GM18499 (cell line): ENCODE measurements at regions not wholly inside any gene's neighbourhood (a gene's known extent, or its start where the extent isn't known, plus 50 kb on each side); places are given as distances from the start of the nearest gene placed in this dataset.
"Not testable (repeated sequence)": the region's sequence is repeated elsewhere in the genome, so short reads cannot be mapped to it uniquely, and the experiment has no call there.

Experiments
- ATAC-seq: cut with Tn5 transposase; IDR thresholded peaks from one replicate; pipeline ENCODE4 v1.9.1; 2021; ENCODE audit warnings: moderate number of reproducible peaks; ENCODE audit not compliant: insufficient read depth, unreplicated experiment

DNA sequence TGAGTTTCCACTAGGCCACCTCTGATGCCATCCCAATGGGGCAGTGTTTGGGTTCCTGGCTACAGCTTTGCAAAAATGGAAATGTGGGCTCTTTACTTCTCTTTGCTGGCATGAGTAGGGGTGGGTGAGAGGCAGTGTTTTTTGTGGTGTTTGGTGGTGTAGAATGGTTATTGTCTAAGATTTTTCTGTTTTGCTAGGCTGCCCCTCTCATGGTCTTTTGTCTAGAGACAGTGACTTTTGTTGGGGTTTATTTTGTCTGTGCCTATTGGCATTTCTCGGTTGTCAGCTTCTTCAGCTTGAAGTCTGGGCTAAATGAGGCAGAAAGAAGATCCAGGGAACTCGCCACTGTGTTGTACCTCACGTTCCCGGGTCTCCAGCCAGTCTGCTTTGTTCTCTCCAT lies 112.1 kb downstream of the CENPF start:
- no peak for ATAC-seq

DNA sequence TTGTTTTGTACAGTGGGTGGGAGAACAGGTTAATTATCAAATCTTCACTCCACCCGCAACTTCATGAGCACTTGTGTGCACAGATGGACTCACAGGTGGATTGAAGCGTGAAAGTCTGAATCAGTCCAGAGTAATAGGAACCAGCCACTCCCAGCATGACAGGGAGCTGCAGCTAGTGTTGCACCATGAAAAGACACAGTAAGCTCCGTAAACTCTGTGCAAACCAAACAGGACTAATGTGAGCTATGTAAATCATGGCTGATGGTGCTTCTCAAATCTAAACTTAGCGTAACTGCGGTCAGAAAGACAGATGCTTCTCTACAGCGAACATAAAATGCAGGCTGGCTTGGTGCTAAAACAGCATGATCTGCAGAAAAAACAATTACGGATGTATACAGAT lies 114.4 kb downstream of the CENPF start:
- no peak for ATAC-seq

GRCh38 chr1:214718724-214719123 lies 115.7 kb downstream of the CENPF start:
- no peak for ATAC-seq

- no peak for ATAC-seq
These were observed 116.2 kb downstream of the CENPF start for GRCh38 chr1:214719207-214719606.

DNA sequence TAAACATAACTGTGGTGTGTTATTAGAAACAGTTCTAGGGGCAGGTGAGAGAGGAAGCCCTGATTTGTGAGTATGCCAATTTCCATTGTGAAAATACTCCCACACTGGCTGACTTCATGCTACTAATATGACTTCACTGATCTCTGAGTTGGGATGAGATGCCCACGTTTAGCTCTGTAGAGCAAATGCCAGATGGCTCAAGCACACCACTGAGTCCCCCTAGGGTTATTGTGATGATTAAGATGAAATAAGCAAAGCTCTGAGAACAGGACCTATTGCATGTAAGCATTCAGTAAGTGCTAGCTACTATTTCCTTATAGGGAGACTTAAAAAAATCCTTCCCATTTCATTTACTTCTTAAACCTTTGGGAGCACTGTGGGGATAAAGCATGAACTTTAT lies 117.6 kb downstream of the CENPF start:
- no peak for ATAC-seq

DNA sequence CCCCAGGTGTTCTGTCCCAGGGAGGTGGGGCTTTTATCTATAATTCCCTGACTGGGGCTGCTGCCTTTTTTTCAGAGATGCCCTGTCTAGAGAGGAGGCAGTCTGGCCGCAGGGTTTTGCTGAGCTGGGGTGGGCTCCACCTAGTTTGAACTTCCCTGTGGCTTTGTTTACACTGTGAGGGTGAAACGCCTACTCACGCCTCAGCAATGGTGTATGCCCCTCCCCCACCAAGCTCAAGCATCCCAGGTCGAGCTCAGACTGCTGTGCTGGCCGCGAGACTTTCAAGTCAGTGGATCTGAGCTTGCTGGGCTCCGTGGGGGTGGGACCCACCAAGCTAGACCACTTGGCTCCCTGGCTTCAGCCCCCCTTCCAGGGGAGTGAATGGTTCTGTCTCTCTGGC lies 124.3 kb downstream of the CENPF start:
- ATAC-seq: no peak

DNA sequence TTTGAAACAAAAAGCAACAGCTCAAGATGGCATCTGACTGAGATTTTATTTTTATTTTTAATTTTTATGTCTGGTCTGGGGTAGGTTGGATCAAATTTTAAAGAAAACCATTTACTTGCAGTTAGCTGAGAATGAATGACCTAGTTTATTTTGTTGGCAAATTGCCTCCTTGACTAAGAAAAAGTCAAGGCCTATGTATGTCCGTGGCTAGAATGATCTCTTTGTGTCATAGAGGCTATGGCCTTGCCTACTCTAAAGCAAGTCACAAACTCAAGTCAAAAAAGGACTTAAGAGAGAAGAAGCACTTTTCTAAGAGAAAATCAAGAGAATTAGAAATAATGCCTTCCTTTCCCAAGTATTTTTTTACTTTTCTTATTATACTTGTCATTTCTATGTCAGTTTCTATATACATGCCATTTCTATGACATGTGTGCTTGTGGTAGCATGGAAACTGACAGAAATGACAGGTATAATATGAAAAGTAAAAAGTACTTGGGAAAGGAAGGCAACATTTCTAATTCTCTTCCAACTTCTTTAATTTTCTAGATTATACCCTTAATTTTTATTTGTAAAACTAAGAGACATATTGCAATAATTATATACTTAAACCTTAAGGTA lies 136.7 kb downstream of the CENPF start:
- ATAC-seq: no peak

DNA sequence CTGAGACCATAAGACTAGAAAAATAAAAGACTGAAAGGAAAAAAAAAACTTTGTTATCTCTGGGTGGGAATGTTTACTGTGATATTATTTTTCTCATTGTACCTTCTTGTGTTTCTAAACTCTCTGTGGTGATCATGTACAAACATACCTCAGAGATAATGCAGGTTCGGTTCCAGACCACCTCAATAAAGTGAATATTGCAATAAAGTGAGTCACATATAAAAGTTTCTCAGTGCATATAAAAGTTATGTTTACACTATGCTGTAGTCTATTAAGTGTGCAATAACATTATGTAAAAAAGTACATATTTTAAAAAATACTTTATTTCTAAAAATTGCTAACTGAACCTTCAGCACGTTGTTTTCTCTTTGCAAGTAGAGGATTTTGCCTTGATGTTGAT lies 137.5 kb downstream of the CENPF start:
- ATAC-seq: no peak

- no peak for ATAC-seq
These were observed 144.1 kb downstream of the CENPF start for GRCh38 chr1:214747050-214747635.

- ATAC-seq: no peak
These were observed 150.3 kb downstream of the CENPF start for GRCh38 chr1:214753236-214753852.

DNA sequence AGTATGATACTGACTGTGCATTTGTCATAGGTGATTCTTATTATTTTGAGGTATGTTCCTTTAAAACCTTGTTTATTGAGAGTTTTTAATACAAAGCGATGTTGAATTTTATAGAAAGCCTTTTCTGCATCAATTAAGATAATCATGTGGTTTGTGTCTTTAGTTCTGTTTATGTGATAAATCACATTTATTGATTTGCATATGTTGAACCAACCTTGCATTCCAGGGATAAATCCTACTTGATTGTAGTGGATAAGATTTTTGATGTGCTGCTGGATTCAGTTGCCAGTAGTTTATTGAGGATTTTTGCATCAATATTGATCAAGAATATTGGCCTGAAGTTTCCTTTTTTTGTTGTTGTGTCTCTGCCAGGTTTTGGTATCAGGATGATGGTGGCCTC lies 158.0 kb downstream of the CENPF start:
- ATAC-seq: no peak

- no peak for ATAC-seq
These were observed 159.9 kb downstream of the CENPF start for GRCh38 chr1:214762902-214763301.

DNA sequence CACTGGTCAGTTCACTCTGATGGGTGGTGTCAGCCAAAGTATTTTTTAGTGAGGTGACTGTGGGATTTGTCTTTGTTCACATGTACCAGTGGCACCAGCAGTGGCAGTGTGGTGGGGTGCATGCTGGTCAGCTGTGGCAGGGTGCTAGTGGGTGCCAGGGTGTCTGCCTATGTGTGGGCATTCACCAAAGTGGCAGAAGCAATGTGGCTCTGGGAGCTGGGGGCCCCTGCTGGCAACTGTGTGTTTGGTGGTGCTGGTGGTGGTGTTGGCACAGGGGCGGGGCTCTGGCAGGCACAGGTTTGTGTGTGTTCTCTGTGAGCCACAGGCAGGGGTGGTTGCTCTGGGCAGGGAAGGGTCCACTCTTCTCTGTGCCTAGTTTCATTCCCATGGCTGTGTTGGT lies 161.5 kb downstream of the CENPF start:
- no peak for ATAC-seq

GRCh38 chr1:214767221-214767620 lies 164.2 kb downstream of the CENPF start:
- ATAC-seq: no peak

GRCh38 chr1:214769666-214770065 lies 166.7 kb downstream of the CENPF start:
- ATAC-seq: not testable (repeated sequence)

DNA sequence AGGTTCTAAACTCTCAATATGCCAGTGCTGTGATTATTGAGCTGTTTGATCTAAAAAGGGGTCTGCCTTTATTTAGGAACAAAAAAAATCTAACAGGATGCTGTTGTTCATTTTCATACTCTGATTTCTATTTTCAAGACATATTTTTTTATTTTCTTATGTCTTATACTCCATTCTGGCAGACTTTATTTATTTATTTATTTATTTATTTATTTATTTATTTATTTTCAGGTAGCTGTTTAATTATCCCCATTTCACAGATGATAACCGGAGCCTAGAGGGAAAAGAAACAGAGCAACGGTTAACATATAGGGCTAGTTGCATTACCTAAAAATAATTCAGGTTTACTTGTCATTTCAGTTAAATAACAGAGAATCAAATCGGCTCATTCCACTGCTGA lies 174.4 kb downstream of the CENPF start:
- no peak for ATAC-seq

DNA sequence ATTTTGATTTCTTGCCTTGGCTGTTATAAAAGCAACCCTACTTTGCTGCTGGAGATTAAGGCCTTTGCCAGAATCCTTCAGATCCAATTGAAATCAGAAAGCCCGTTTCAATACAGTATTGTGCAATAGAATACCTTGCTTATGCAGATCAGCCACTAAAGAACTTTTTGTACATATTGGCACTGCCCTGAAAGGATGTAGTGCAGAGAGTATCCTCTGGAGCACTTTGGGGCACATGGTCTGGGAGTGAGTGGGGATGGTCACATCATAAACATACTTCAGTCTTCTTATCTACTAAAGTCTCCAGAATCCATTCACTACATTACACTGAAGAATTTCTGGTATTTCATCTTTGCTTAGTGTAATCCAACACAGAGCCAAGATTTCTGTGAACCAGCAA lies 189.0 kb downstream of the CENPF start:
- no peak for ATAC-seq

- ATAC-seq: no peak
These were observed 189.7 kb downstream of the CENPF start for GRCh38 chr1:214792527-214793186.

GRCh38 chr1:214793708-214794107 lies 190.7 kb downstream of the CENPF start:
- ATAC-seq: no peak

DNA sequence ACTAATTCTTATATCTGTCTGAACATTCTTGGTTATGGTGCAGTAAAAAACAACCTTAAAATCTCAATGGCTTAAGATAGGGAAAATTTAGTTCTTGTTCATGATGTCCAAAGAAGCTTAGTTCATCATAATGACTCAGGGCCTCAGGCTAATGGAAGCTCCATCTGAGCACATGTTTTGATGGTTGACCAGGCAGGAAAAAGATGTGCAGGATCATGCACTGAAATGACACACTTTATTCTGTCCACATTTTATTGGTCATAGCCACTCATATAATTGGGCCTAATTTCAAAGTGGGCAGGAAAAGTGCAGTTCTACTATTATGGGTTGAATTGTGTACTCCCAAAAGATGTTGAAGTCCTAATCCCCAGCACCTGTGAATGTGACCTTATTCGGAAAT lies 198.2 kb downstream of the CENPF start:
- ATAC-seq: no peak

DNA sequence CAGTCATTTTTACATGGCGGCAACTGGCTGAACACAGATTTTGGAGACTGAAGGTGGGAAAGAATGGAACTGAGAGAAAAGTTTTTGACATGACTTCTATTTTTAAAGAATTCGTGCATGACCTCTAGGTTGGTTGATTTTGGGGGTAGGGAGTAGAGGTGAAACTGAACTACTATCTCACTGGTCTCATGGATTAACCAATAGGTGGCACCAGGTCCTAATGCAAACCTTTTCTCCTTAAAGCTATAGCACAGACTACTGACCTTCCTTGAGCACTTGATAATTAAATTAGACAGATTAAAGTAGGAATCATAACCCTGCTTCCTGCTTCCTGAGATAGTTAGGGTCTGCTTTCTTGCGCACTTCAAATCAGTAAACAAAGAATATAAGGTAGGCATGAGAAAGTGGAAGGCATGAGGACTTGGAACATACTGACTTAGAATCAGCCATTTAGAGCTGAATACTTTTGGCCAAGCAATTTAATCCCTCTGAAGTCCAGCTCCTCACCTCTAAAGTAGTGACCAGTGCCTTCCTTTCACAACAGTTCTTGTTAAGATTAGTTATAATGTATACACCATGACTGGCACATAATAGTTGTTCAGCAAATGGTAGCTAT lies 206.0 kb downstream of the CENPF start:
- no peak for ATAC-seq
